NCI-H446 (cell line): ENCODE measurements at regions not wholly inside any gene's neighbourhood (a gene's known extent, or its start where the extent isn't known, plus 50 kb on each side); places are given as distances from the start of the nearest gene placed in this dataset.
"Not testable (repeated sequence)": the region's sequence is repeated elsewhere in the genome, so short reads cannot be mapped to it uniquely, and the experiment has no call there.

ENCODE experiments used
- DNase-seq, 2 experiments: peaks; one replicate each; lab custom pipeline; 2025; lab: John Stamatoyannopoulos, UW

DNA sequence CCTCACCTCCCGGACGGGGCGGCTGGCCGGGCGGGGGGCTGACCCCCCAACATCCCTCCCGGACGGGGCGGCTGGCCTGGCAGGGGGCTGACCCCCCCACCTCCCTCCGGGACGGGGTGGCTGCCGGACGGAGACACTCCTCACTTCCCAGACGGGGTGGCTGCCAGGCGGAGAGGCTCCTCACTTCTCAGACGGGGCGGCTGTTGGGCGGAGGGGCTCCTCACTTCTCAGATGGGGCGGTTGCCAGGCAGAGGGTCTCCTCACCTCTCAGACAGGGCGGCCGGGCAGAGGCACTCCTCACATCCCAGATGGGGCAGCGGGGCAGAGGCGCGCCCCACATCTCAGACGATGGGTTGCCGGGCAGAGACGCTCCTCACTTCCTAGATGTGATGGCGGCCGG, 1280.7 kb upstream of the SEL1L start:
- not testable (repeated sequence) for DNase-seq

DNA sequence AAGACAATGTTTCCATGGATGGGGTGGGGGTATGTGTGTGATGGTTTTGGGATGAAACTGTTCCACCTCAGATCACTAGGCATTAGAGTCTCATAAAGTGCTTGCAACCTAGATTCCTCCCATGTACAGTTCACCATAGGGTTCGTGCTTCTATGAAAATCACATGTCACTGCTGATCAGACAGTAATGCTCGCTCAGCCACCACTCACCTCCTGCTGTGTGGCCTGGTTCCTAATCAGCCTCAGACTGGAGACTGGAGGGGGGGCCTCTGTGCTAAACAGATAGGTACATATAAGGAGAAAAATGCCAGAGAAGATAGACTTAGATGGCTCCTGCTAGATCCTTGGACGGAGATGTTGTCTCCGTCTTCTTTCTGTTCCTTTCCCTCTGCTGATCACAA, 1296.9 kb upstream of the SEL1L start:
- no peak for DNase-seq

DNA sequence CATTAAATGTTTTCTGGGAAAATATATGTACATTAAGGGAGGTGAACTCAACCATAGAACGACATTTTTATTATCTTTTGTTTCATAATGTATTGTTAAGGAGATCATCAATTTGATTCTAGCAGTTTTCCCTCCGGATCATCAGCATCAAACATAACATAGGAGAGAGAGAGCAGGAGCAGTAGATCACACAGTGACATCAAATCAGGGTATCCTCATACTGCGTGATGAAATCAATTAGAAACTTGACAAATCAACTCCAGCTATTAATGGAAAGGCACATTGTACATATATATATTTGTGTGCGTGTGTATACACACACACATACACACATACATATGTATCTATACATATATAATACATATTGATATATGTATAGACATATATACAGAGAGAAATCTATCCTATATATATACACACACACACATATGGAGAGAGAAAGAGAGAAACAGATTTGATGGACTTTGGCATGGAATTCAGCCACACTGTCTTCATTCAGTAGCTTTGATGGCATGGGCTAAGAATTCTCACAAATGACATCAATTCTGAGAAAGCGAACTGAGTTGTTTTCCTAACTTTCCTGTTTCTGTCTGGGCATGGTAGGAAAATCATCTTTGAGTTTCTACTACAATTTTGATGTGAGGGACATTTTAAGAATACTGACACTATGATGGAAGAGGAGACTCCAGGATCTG, 1302.8 kb upstream of the SEL1L start:
- DNase-seq: no peak

DNA sequence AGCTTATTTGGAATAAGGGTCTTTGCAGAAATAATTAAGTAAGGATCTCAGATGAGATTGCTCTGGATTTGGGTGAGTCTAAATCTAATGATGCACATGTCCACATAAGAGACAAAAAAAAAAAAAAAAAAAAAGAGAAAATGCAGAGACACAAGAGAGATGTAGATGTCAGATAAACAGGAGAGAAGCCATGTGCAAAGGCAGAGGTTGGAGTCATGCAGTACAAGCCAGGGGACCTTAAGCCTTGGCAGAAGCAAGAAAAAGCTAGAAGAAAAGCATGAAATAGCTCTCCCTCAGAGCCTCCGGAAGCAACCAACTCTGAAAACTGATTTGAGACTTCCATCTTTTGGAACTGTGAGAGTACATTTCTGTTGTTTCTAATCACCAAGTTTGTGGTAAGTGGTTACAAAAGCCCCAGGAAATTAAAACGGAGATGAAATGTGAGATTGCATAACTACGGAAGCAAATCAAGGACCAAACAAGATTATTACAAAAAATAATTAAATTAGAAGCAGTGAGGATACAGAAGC, 1304.0 kb upstream of the SEL1L start:
- DNase-seq: no peak

DNA sequence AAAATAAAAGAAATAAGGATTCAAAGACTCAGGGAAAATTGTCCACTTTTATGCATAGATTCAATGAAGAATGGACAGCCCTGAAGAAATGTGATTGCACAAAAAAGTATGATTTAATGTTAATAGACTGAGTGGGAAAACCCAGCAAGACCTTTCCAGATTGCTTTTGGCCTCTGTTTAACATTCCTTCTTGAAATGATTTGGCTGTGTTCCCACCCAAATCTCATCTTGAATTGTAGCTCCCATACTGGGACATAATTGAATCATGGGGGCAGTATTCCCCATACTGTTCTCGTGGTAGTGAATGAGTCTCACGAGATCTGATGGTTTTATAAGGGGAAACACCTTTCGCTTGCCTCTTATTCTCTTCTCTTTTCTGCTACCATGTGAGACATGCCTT, 1316.9 kb upstream of the SEL1L start:
- DNase-seq: no peak

DNA sequence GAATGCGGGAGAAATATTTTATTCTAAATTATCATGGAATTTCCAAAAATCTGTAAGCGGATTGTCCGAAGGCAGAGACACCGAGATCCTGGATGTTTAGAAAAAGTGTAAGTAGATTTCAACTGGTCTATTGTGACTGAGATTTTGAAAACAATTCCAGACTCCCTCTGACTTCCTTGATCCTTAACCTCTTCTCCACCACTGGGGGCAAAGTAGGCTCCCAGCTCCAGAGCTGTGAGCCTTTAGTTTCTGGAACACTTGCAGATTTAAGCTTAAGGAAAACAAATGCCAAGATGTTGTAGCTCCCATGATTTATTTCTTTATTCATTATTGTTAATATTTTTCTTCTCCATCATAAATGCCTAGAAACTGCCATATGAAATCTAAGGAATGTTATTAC, 1320.5 kb upstream of the SEL1L start:
- no peak for DNase-seq

DNA sequence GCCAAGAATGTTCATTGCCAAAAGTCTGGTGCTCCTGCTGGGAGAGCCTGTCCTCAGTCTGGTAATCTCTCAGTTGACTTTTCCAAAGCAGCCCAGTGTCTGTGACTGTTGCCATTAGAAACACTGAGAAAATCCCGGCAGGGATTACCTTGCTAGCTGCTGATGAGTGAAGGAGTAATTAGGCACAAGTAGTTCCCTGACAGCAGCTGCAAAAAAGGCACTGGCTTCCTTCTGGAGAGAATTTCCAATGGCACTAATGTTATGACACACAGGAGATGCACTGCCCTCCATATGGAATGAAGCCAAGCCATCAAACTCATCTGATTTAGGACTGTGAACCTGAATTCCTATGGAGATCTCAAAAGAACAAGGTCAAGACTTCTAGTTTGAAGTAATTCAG, 1321.2 kb upstream of the SEL1L start:
- DNase-seq: no peak

DNA sequence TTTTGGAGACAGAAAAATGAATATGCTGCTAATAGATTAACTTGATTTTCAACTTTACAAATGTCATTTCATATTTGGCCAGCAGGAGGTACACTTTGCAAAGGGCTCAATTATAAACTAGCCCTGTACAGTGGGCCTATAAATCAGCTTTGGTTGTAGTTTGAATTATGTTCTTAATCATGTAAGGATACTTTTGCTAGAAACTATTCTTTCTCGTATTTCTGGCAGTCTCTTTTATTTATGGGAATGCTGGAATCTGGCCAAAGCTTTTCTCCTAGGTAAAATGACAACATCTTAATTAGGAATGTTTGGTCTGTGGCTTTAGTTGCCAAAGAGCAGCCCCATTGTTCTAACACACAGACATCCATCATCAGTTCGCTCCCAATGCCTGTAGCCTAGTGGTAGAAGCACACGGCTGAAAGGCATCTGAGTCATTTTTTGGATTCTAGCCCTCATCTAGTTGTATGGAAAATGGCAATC, 1322.3 kb upstream of the SEL1L start:
- peak in 1 of 2 experiments; percentile 34 for DNase-seq

DNA sequence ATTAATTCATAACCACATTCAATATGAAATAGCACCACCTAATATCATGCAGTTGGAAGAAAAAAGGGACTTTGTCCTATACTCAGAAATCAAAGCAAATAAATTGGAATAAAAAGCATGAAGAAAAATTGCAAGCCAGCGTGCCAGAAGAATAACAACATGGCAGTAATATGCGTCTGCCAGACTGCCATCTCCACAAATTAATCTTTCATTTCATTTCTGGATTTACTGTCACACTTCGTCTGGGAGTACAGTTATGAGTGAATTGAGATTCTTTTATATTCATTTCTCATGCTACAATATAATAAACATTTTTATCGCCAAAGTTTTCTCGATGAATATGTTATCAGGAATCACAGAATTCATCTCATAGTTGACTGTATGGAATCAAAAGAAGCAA, 1327.7 kb upstream of the SEL1L start:
- no peak for DNase-seq

DNA sequence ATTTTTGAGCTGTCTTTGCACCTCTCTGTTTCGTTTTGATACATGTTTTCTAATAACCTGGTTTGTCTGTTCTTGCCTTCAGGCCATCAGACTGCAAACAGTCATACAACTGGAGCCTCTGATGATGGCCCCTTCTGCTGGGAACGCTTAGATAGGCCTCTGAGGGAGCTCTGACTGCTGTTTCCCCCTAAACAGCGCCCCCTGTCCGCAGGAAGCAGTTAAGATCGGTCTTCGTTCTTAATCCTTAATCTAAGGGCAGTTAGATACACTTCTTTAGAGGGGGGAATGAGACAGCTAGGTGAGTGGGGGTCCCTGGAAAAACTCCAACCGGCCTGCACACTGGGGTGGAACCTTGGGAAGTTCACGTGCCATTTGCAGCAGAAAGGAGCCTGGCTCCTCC, 1338.8 kb upstream of the SEL1L start:
- no peak for DNase-seq

DNA sequence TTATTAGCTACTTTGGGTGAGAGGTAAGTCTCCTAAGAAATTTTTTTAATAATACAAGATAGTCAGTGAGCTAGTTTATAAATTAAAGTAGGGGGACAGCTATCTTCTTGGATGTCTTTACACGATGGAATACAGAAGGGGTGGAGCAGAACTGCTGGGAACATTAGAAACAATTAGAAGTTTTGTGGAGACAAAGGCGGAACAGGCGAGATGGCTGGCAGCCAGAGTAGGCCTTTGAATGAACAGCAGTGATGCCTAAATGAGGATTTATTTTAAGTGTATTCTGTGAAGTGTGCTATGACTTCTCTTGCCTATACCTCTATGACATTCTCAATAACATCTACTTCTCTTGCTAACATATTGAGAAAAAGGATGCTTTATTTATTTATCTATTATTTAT, 1345.3 kb upstream of the SEL1L start:
- DNase-seq: no peak

DNA sequence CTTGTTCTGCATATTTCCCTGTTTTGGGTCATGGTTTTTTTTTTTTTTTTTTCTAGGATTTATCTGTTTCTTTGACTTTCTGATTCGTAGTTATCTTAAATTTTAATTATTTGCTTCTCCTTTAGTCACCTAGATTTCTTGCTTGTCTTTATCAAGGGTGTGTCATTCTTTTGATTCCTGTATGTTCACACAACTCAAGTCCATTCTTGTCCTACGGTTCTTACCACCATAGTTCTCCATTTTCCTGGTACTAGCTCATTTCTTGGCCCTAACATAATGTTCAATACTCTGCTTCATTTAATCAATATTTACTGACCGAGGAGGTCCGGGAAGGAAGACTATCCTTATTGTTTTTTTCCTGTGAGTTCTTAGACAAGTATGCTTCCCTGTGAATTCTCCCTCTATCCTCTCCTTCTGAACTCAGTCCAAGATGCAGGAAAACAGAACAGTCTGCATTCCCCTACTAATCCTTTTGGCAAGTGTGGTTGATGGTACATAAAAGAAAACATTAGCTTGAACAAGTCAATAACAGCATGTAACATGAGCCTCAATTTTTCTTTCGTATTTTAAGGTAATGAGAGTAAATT, 1346.4 kb upstream of the SEL1L start:
- DNase-seq: no peak

DNA sequence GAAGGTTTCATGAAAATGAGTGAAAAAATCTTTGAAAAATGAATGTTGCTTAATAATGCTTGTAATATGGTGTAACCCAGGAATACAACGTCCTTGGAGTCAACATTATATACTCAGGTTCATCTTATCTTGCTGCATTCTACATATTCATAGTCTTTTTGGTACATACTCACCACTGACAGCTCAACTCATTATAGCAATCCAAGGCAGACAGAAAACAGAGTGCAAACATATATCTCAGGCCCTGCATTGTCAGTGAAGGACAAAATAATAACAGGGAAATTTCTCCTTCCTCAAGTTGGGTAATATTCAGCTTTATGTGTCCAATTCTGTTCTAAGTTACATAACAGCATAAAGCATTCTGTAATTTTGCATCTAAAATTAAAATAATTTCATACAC, 1353.0 kb upstream of the SEL1L start:
- no peak for DNase-seq

DNA sequence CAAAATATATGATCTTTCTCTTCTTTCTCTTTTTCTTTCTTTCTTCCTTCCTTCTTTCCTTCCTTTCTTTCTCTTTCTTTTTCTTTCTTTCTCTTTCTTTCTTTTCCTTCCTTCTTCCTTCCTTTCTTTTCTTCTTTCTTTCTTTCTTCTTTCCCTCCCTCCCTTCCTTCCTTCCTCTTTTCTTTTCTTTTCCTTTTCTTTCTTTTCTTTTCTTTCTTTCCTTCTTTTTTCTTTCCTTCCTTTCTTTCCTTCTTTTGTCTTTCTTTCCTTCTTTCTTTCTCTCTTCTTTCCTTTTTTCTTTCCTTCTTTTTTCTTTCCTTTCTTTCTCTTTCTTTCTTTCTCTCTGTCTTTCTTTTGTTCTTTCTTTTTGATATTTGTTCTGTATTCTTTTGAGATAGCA, 1356.0 kb upstream of the SEL1L start:
- no peak for DNase-seq

DNA sequence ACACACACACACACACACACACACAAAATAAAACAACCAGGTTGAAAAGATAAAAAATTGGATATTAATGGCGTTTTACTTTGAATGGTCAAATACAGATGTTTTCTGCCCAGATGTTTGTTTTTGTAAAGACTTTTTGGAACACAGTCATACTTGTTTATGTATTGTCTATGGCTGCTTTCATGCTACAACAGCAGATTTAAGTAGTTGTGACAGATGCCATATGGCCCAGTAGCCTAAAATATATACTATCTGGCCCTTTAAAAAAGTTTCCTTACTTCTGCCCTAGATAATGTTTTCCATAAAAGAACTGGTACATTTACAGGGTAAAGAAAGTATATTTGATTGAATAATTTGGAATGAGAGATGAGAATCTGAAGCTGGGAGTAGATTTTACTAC, 1362.8 kb upstream of the SEL1L start:
- DNase-seq: no peak

DNA sequence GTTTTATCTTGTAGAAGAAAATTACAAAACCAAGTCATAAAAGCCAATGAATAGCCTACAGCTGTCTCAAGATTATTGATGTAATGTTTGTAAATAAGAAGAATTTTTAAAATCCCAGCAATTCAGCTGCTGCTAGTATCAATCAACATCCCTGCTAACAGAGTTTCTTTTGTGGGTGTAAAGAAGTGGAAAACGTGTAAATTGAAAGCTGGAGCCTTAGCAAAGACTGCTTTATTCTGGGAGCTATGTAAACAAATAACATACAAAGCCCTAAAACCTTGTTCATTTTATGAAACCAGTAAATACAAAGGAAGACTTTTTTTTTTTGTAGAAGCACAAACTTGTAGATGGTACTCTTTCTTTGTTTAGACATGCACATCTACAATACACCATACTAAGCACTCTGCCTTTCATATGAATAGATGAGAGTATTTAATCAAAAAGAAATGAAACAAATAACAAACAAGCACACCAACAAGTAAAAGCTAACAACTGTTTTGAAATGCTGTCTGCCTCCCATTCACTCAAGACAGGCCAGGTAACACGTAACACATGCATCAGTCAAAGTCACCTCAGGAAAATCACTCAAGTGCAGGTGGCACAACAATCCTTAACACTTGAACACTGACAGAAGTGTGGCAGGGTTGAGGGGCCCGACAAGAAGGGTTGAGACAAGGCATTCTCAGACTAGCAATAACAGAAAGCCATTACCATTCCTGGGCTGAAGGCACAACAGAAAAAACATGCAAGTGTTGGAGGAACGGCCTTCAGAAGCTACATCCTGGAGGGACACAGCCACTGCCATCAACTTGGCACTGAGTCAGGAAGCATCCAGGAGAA, 1364.0 kb upstream of the SEL1L start:
- DNase-seq: no peak

DNA sequence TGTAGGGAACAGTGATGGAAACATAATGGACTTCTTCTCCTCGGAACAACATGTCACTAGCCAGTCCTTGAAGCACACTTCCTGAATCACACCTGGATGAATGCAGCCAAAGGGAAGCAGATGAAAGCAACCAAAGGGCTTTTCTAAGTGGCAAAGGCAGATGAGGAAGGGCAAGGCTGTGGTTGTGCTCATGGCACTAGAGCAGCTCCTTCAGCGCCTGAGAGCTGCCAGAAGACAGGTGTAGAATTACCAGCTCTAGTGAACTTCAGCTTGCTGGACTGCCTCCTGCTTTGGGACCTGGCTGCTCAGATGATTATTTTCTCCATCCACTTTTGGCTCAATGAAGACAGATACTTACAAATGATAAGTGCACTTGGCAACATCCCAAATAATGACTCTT, 1372.1 kb upstream of the SEL1L start:
- no peak for DNase-seq

DNA sequence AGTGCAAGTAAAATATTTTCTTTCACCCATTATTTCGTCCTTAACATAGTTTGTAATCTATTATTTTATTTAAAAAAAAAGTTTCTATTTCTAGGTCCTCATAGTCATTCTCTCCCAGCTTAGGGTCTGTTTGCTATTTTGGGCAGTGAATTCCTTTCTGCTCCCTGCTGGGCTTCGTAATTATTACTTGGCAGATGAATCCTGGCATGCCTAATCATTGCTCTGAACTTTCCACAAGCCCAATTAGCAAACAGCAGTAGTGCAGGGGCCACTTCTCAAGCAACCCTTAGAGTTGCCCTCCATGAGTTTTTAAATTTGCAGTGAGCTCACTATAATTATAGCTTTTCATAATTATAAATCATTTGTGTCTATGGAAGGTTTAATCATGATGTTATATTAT, 1378.3 kb upstream of the SEL1L start:
- no peak for DNase-seq

DNA sequence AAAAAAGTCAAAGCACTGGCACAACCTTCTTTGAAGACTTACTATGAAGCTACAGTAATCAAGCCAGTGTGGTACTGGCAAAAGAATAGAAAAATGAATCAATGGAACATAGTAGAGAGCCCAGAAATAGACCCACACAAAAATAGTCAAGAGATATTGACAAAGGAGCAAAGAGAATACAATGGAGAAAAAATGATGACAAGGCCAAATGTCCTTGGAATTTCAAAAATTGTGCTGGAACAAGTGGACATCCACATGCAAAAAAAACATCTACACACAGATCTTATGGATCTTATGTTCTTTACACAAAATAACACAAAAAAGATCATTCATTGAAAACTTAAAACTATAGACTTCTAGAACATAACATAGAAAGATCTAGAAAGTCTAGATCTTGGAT, 1379.7 kb upstream of the SEL1L start:
- no peak for DNase-seq

DNA sequence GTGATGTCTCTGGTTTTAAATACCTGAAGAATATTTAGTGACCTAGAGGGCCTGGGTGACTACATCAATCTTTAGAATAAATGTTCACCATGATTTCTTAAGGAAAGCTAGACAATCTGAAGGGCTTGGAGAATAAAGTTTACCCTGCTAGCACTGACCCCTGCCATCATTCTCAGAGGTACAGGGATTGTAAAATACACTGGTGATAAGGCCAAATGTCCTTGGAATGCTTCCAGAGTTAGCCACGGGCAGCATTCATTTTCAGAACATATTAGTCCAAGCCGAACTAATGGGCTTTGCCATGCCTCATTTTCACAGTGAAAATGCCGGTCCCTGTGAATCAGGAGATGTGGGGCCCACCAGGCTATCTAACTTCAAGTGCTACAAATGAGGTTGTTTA, 1381.7 kb upstream of the SEL1L start:
- DNase-seq: no peak

DNA sequence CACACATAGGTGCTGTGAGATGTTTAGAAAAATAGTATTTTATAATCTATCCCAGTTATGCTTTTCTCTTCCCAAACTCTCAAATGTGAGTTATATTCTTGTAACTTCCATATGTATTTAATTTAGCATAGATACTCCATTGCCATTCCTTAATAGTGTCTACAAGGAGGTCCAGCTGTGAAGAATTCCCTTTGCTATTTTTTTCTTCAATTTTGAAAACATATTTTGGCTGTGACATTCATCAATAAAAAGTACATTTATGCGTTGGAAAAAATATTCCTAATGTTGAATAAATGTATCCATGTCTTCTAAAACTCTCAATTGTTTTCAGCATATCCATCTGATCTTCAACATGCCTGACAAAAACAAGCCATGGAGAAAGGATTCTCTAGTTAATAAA, 1402.0 kb upstream of the SEL1L start:
- DNase-seq: no peak

DNA sequence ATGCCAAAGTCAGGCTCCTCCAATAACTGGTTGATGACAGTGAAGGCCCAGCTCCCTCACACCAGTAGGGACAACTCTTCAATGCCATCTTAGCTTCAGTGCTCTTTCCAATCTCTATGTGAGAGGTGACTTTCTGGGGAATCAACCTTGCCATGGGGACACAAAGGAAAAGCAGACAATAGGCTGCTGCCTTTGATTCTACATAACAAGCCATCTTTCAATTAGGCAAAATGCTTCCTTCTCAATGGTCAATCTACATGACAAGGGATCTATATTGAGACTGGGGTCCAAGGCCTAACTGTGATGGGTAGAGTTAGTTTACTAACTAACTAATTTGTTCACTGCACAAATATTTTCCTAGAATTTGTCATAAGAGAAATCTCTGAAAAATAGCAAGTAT, 1417.5 kb upstream of the SEL1L start:
- no peak for DNase-seq

DNA sequence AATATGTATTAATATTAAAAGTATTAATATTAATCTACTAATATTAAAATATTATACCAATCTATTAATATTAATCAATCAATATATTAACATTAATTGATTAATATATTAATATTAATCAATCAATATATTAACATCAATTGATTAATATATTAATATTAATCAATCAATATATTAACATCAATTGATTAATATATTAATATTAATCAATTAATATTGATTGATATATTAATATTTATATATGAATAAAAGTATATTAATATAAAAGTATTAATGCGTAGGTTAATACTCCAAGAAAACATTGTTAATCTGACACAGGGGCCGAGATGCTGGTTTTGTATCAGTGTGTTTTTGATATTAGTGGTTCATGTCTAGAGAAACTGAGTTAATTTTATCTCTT, 1430.1 kb upstream of the SEL1L start:
- DNase-seq: no peak
